ENCODE measurements at regions not wholly inside any gene's neighbourhood (a gene's known extent, or its start where the extent isn't known, plus 50 kb on each side); places are given as distances from the start of the nearest gene placed in this dataset.

GRCh38 chr12:127670294-127670693 lies 596.7 kb upstream of the TMEM132C start:
- no peak for TF ChIP-seq IRF1 (CRISPR knock-in tag; IDR thresholded peaks at IDR 0.05)
- no peak for TF ChIP-seq FOXP1 (CRISPR knock-in tag; IDR thresholded peaks at IDR 0.05; ENCODE audit: borderline replicate concordance)
- TF ChIP-seq SMAD3 (CRISPR knock-in tag; IDR thresholded peaks at IDR 0.05; ENCODE audit: borderline replicate concordance): no peak
- no peak for TF ChIP-seq HMGXB4 (CRISPR knock-in tag; IDR thresholded peaks at IDR 0.05)
- no peak for TF ChIP-seq E2F4 (CRISPR knock-in tag; IDR thresholded peaks at IDR 0.05; ENCODE audit: borderline replicate concordance, low read depth)
- no peak for TF ChIP-seq JAZF1 (CRISPR knock-in tag; IDR thresholded peaks at IDR 0.05)
- no peak for TF ChIP-seq IRF2 (CRISPR knock-in tag; IDR thresholded peaks at IDR 0.05; ENCODE audit: borderline replicate concordance, low read depth)
- no peak for DNase-seq (ENCODE audit: low spot score)
- Mint-ChIP-seq H3K36me3 (peaks cover 9% of the 10 kb centered on the region; the same call in 1 of the 2 replicates), H3K27ac (no peak overlapping the region), H3K4me1 (peaks cover 6% of the 10 kb centered on the region), H3K9me3 (peaks cover 31% of the 10 kb centered on the region), H3K4me3 (no peak overlapping the region), H3K27me3 (ENCODE audit: low read depth) (peaks cover 4% of the 10 kb centered on the region)
- POLR2A ChIA-PET: no interaction called here
- ATAC-seq: no peak
- CTCF ChIA-PET: no interaction called here

- ChIA-PET POLR2A (no interaction called here), CTCF (no interaction called here)
- DNase-seq (ENCODE audit: low spot score) (no peak), ATAC-seq (no peak)
- peaks cover 6% of the 10 kb centered on the region for H3K4me1 Mint-ChIP-seq
- H3K9me3 Mint-ChIP-seq: peaks cover 33% of the 10 kb centered on the region
- H3K36me3 Mint-ChIP-seq: peaks cover 5% of the 10 kb centered on the region; the same call in 1 of the 2 replicates
- H3K27me3 Mint-ChIP-seq (ENCODE audit: low read depth): peaks cover 3% of the 10 kb centered on the region
- no peak overlapping the region for H3K4me3 Mint-ChIP-seq
- no peak overlapping the region for H3K27ac Mint-ChIP-seq
- TF ChIP-seq E2F5 (CRISPR knock-in tag; IDR thresholded peaks at IDR 0.05) (no peak), ZNF219 (CRISPR knock-in tag; IDR thresholded peaks at IDR 0.05; ENCODE audit: borderline replicate concordance) (no peak), OVOL2 (CRISPR knock-in tag; IDR thresholded peaks at IDR 0.05; ENCODE audit: borderline replicate concordance) (no peak), FOXK1 (CRISPR knock-in tag; IDR thresholded peaks at IDR 0.05) (no peak), ETV6 (CRISPR knock-in tag; IDR thresholded peaks at IDR 0.05) (no peak), ZNF423 (CRISPR knock-in tag; IDR thresholded peaks at IDR 0.05) (no peak), SMAD4 (CRISPR knock-in tag; IDR thresholded peaks at IDR 0.05) (no peak), SP1 (CRISPR knock-in tag; conservative IDR thresholded peaks at IDR 0.05) (no peak), JAZF1 (CRISPR knock-in tag; IDR thresholded peaks at IDR 0.05) (no peak), ZNF671 (CRISPR knock-in tag; IDR thresholded peaks at IDR 0.05) (no peak), GABPB1 (CRISPR knock-in tag; IDR thresholded peaks at IDR 0.05) (no peak)
- TF ChIP-seq, protein P1, sequence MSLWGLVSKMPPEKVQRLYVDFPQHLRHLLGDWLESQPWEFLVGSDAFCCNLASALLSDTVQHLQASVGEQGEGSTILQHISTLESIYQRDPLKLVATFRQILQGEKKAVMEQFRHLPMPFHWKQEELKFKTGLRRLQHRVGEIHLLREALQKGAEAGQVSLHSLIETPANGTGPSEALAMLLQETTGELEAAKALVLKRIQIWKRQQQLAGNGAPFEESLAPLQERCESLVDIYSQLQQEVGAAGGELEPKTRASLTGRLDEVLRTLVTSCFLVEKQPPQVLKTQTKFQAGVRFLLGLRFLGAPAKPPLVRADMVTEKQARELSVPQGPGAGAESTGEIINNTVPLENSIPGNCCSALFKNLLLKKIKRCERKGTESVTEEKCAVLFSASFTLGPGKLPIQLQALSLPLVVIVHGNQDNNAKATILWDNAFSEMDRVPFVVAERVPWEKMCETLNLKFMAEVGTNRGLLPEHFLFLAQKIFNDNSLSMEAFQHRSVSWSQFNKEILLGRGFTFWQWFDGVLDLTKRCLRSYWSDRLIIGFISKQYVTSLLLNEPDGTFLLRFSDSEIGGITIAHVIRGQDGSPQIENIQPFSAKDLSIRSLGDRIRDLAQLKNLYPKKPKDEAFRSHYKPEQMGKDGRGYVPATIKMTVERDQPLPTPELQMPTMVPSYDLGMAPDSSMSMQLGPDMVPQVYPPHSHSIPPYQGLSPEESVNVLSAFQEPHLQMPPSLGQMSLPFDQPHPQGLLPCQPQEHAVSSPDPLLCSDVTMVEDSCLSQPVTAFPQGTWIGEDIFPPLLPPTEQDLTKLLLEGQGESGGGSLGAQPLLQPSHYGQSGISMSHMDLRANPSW (CRISPR knock-in tag; conservative IDR thresholded peaks at IDR 0.05; ENCODE audit: low read depth): no peak
- TF ChIP-seq, protein P2, sequence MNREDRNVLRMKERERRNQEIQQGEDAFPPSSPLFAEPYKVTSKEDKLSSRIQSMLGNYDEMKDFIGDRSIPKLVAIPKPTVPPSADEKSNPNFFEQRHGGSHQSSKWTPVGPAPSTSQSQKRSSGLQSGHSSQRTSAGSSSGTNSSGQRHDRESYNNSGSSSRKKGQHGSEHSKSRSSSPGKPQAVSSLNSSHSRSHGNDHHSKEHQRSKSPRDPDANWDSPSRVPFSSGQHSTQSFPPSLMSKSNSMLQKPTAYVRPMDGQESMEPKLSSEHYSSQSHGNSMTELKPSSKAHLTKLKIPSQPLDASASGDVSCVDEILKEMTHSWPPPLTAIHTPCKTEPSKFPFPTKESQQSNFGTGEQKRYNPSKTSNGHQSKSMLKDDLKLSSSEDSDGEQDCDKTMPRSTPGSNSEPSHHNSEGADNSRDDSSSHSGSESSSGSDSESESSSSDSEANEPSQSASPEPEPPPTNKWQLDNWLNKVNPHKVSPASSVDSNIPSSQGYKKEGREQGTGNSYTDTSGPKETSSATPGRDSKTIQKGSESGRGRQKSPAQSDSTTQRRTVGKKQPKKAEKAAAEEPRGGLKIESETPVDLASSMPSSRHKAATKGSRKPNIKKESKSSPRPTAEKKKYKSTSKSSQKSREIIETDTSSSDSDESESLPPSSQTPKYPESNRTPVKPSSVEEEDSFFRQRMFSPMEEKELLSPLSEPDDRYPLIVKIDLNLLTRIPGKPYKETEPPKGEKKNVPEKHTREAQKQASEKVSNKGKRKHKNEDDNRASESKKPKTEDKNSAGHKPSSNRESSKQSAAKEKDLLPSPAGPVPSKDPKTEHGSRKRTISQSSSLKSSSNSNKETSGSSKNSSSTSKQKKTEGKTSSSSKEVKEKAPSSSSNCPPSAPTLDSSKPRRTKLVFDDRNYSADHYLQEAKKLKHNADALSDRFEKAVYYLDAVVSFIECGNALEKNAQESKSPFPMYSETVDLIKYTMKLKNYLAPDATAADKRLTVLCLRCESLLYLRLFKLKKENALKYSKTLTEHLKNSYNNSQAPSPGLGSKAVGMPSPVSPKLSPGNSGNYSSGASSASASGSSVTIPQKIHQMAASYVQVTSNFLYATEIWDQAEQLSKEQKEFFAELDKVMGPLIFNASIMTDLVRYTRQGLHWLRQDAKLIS (CRISPR knock-in tag; IDR thresholded peaks at IDR 0.05; ENCODE audit: borderline replicate concordance): no peak
These were observed 596.2 kb upstream of the TMEM132C start for GRCh38 chr12:127670796-127671195.
